GM12878 (cell line): ENCODE measurements at regions not wholly inside any gene's neighbourhood (a gene's known extent, or its start where the extent isn't known, plus 50 kb on each side); places are given as distances from the start of the nearest gene placed in this dataset.

ENCODE experiments used
- ATAC-seq: fragments of 200-7000 bp; cut with Tn5 transposase; 3 replicates; pipeline ENCODE4 v1.9.1; 2020; ENCODE audit warnings: mild to moderate bottlenecking, moderate library complexity
- BruUV-seq: library from RNA; stranded (reverse); fragments of 400-500 nt; replicated peaks from 2 replicates; lab custom pipeline; 2021; lab: Mats Ljungman, UMichigan
- CTCF ChIA-PET: fragments of 300-600 bp; sonication (Branson Sonifier 250); formaldehyde crosslinking; extraction: SDS; loops from one replicate; lab custom pipeline; 2021; ENCODE audit warnings: inconsistent platforms; lab: Yijun Ruan, JAX
- POLR2A ChIA-PET: fragments of 350-600 bp; formaldehyde crosslinking; extraction: SDS; loops from one replicate; lab custom pipeline; 2021; ENCODE audit warnings: inconsistent platforms; lab: Charles Lee
- RAD21 ChIA-PET: fragments of 300-600 bp; sonication (Branson Sonifier 250); formaldehyde crosslinking; loops from one replicate; lab custom pipeline; 2023; ENCODE audit warnings: antibody characterized with exemption; ENCODE audit not compliant: unreplicated experiment; lab: Charles Lee
- SMC1A ChIA-PET: fragments of 300-600 bp; sonication (Branson Sonifier 250); formaldehyde crosslinking; loops from one replicate; lab custom pipeline; 2023; ENCODE audit not compliant: unreplicated experiment, uncharacterized antibody; lab: Charles Lee
- DNase-seq: peaks from one replicate; pipeline ENCODE4 v3.0.0-alpha.2; 2011; ENCODE audit warnings: low read depth, low spot score
- FAIRE-seq: peaks from 3 replicates; lab custom pipeline; 2011; peaks lifted over from hg19 to GRCh38; lab: Jason Lieb, UNC
- H2AFZ ChIP-seq: 2 replicates; pipeline ENCODE4 v1.6.0; 2011; ENCODE audit warnings: low read depth, low read length, control low read depth; ENCODE audit not compliant: control insufficient read depth
- H3K27ac ChIP-seq: 2 replicates; pipeline ENCODE4 v1.5.1; 2011; ENCODE audit warnings: control low read depth; ENCODE audit not compliant: control insufficient read depth, insufficient read depth
- H3K27me3 ChIP-seq, 2 experiments: replicated peaks in 1 of 2; 2 replicates each; pipeline versions ENCODE4 v1.6.0 to v1.6.1; 2011; ENCODE audit warnings: low read length in 1 of 2; ENCODE audit not compliant: control insufficient read depth in 2 of 2, insufficient read depth in 2 of 2
- H3K36me3 ChIP-seq, 2 experiments: 2 replicates each; pipeline ENCODE4 v1.5.1; 2011; ENCODE audit warnings: low read length in 1 of 2; ENCODE audit not compliant: control insufficient read depth in 2 of 2, insufficient read depth in 2 of 2
- H3K4me1 ChIP-seq: 2 replicates; pipeline ENCODE4 v1.6.1; 2011; ENCODE audit warnings: mild to moderate bottlenecking, low read length, moderate library complexity, mixed read lengths; ENCODE audit not compliant: control insufficient read depth, insufficient read depth
- H3K4me2 ChIP-seq: 2 replicates; pipeline ENCODE4 v1.6.0; 2011; ENCODE audit warnings: control low read depth; ENCODE audit not compliant: control insufficient read depth, insufficient read depth
- H3K4me3 ChIP-seq: fragments of 200-600 bp; sonication (generic); 2 replicates; pipeline ENCODE4 v1.5.1; 2016
- H3K79me2 ChIP-seq: 2 replicates; pipeline ENCODE4 v1.6.0; 2011; ENCODE audit warnings: low read length; ENCODE audit not compliant: control insufficient read depth, insufficient read depth
- H3K9ac ChIP-seq: 2 replicates; pipeline ENCODE4 v1.8.0; 2011; ENCODE audit warnings: low read length, control low read depth, mixed read lengths; ENCODE audit not compliant: control insufficient read depth, insufficient read depth
- H3K9me3 ChIP-seq: replicated peaks from 3 replicates; pipeline ENCODE4 v1.5.1; 2011; ENCODE audit warnings: mild to moderate bottlenecking, low read length; ENCODE audit not compliant: control insufficient read depth, insufficient read depth
- H4K20me1 ChIP-seq: 2 replicates; pipeline ENCODE4 v1.6.0; 2011; ENCODE audit not compliant: control insufficient read depth, insufficient read depth
- ASH2L ChIP-seq: fragments of 300-600, 200-600 bp; sonication (generic); IDR thresholded peaks from 2 replicates; pipeline ENCODE4 v1.6.1; 2017; ENCODE audit warnings: low read depth, mild to moderate bottlenecking, borderline replicate concordance
- BHLHE40 ChIP-seq, 2 experiments: fragments of 450-650 bp in 1 of 2; IDR thresholded peaks; 2 replicates each; pipeline ENCODE4 v1.6.1; 2011 to 2017; ENCODE audit warnings: low read depth in 2 of 2, borderline replicate concordance in 1 of 2, improper control_type of control experiment in 1 of 2, low read length in 1 of 2, mild to moderate bottlenecking in 1 of 2
- CBX3 ChIP-seq: fragments of 200-600 bp; sonication (generic); IDR thresholded peaks from 2 replicates; pipeline ENCODE4 v1.6.1; 2016; ENCODE audit warnings: low read depth, borderline replicate concordance
- IKZF1 ChIP-seq: fragments of 450-650 bp; conservative IDR thresholded peaks from 2 replicates; pipeline ENCODE4 v1.6.1; 2017; ENCODE audit warnings: antibody characterized with exemption, mild to moderate bottlenecking
- LARP7 ChIP-seq: fragments of 450-650 bp; IDR thresholded peaks from 2 replicates; pipeline ENCODE4 v1.6.1; 2017; ENCODE audit warnings: mild to moderate bottlenecking
- MTA3 ChIP-seq: IDR thresholded peaks from 2 replicates; pipeline ENCODE4 v1.6.1; 2012; ENCODE audit warnings: low read length, inconsistent platforms, borderline replicate concordance
- NFXL1 ChIP-seq: fragments of 450-650 bp; IDR thresholded peaks from 2 replicates; pipeline ENCODE4 v1.6.1; 2017; ENCODE audit warnings: antibody characterized with exemption, mild to moderate bottlenecking, borderline replicate concordance
- NRF1 ChIP-seq: conservative IDR thresholded peaks from 2 replicates; pipeline ENCODE4 v1.6.1; 2011; ENCODE audit warnings: mild to moderate bottlenecking, low read depth, low read length, improper control_type of control experiment
- RCOR1 ChIP-seq: conservative IDR thresholded peaks from 2 replicates; pipeline ENCODE4 v1.6.1; 2012; ENCODE audit warnings: low read depth, low read length, improper control_type of control experiment
- RUNX3 ChIP-seq: IDR thresholded peaks from 2 replicates; pipeline ENCODE4 v1.6.1; 2012; ENCODE audit warnings: low read length, inconsistent platforms
- SMAD5 ChIP-seq: IDR thresholded peaks from 2 replicates; pipeline ENCODE4 v1.6.1; 2016; ENCODE audit warnings: antibody characterized with exemption, low read depth
- SREBF1 ChIP-seq: IDR thresholded peaks from 2 replicates; pipeline ENCODE4 v1.6.1; 2012; ENCODE audit warnings: mild to moderate bottlenecking, low read length
- ZNF217 ChIP-seq: fragments of 450-650 bp; IDR thresholded peaks from 2 replicates; pipeline ENCODE4 v1.6.1; 2017; ENCODE audit warnings: antibody characterized with exemption, mild to moderate bottlenecking
- WGBS: methylation state at CpG from one replicate; pipeline ENCODE4 v1.1.6; 2016; ENCODE audit warnings: low lambda C conversion rate; ENCODE audit not compliant: insufficient replicate concordance, insufficient coverage; ENCODE audit errors: missing lambda C conversion rate; 5-methylcytosine and 5-hydroxymethylcytosine counted together
- in situ Hi-C: fragments of 300-500 bp; cut with MboI; formaldehyde crosslinking; loops from 9 replicates; pipeline ENCODE4 v1.14.3; 2018; ENCODE audit warnings: mixed read lengths
- intact Hi-C: fragments of 100-400 bp; cut with micrococcal nuclease; formaldehyde crosslinking; loops from one replicate; pipeline ENCODE4 v1.14.2; 2022; ENCODE audit not compliant: unreplicated experiment
- TF ChIP-seq, protein P1 (sequence below): fragments of 450-650 bp; IDR thresholded peaks from 2 replicates; pipeline ENCODE4 v1.6.1; 2017; ENCODE audit warnings: mild to moderate bottlenecking
- TF ChIP-seq, protein P2 (sequence below): IDR thresholded peaks from 2 replicates; pipeline ENCODE4 v1.6.1; 2011; ENCODE audit warnings: mild to moderate bottlenecking, low read depth, low read length, moderate library complexity; ENCODE audit not compliant: insufficient replicate concordance
- TF ChIP-seq, protein P3 (sequence below): fragments of 150-350 bp; IDR thresholded peaks from 2 replicates; pipeline ENCODE4 v1.6.1; 2014; ENCODE audit warnings: mild to moderate bottlenecking, low read depth, low read length

DNA sequence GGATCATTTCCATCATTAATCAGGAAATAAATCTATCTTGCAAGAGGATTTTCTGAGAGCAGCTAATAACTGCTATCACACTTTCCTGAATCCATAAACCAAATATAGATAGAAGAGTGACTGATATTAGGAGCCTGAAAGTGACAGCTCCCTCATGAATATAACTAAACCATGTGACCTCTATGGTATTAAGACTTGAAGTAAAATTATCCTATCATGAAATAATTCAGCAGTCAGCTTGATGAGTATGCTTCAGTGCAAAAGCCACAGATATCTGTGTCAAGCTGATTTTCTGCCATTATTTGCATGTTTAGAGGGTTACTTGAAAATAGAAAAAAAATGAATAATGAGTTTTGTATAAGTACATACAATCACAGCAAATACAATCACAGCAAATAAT, 80.1 kb upstream of the PPP1R3A start:
- H3K27ac ChIP-seq: no peak overlapping the region
- TF ChIP-seq NFXL1 (no peak), IKZF1 (no peak), BHLHE40 (IDR thresholded peaks at IDR 0.05; ENCODE audit: borderline replicate concordance in 1 of 2, low read depth in 2 of 2, low read length in 1 of 2) (no peak), SREBF1 (no peak), CBX3 (no peak), NRF1 (no peak), ASH2L (no peak)
- FAIRE-seq (no peak), ATAC-seq (no peak), DNase-seq (no peak)
- POLR2A ChIA-PET: no interaction called here
- in situ Hi-C loops: no loop called here
- H3K27me3 ChIP-seq: no peaks in the 10 kb centered on the region
- no peaks in the 10 kb centered on the region for H3K9me3 ChIP-seq
- no TSS peak for BruUV-seq
- CTCF ChIA-PET: interaction anchor here (1.2 kb wide), 1 partner anchor 13 kb away, joined by 3 read pairs; no protein-coding TSS in a partner anchor
- intact Hi-C loops: no loop called here
- no peak overlapping the region for H3K4me3 ChIP-seq
- SMC1A ChIA-PET: no interaction called here
- H3K4me1 ChIP-seq: no peaks in the 10 kb centered on the region
- RAD21 ChIA-PET: no interaction called here
- no peaks in the 10 kb centered on the region for H4K20me1 ChIP-seq
- H3K4me2 ChIP-seq: no peak overlapping the region
- no peak overlapping the region for H2AFZ ChIP-seq
- no peak overlapping the region for H3K9ac ChIP-seq
- H3K79me2 ChIP-seq: no peaks in the 10 kb centered on the region
- H3K36me3 ChIP-seq: no peaks in the 10 kb centered on the region

DNA sequence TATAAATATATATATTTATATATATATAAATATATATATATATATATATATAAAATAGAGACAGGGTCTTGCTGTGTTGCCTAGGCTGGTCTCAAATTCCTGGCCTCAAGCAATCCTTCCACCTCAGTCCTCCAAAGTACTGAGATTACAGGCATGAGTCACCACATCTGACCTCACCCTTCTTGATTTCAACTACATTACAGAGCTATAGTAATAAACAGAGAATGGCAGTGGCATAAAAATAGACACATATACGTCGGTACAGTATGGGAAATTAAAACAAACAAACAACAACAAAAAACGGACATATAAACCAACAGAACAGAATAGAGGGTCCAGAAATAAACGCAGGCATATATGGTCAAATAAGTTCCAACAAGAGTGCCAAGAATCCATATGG, 77.6 kb upstream of the PPP1R3A start:
- WGBS: 12% methylated on average over 4 of the region's 4 CpGs
- intact Hi-C loops (no loop called here), in situ Hi-C loops (no loop called here)
- FAIRE-seq: no peak
- ChIA-PET RAD21 (no interaction called here), CTCF (no interaction called here), POLR2A (no interaction called here), SMC1A (no interaction called here)
- BruUV-seq: no TSS peak
- Histone ChIP-seq H3K79me2 (no peaks in the 10 kb centered on the region), H3K27ac (no peak overlapping the region), H3K9ac (no peak overlapping the region), H3K4me3 (no peak overlapping the region), H4K20me1 (no peaks in the 10 kb centered on the region), H3K4me2 (no peak overlapping the region), H3K27me3 (no peaks in the 10 kb centered on the region), H3K9me3 (no peaks in the 10 kb centered on the region), H3K36me3 (no peaks in the 10 kb centered on the region), H3K4me1 (no peaks in the 10 kb centered on the region), H2AFZ (no peak overlapping the region)
- no peak for DNase-seq
- ATAC-seq: no peak
- TF ChIP-seq ZNF217: no peak
- TF ChIP-seq, protein P1, sequence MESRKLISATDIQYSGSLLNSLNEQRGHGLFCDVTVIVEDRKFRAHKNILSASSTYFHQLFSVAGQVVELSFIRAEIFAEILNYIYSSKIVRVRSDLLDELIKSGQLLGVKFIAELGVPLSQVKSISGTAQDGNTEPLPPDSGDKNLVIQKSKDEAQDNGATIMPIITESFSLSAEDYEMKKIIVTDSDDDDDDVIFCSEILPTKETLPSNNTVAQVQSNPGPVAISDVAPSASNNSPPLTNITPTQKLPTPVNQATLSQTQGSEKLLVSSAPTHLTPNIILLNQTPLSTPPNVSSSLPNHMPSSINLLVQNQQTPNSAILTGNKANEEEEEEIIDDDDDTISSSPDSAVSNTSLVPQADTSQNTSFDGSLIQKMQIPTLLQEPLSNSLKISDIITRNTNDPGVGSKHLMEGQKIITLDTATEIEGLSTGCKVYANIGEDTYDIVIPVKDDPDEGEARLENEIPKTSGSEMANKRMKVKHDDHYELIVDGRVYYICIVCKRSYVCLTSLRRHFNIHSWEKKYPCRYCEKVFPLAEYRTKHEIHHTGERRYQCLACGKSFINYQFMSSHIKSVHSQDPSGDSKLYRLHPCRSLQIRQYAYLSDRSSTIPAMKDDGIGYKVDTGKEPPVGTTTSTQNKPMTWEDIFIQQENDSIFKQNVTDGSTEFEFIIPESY: no peak
- TF ChIP-seq SMAD5: no peak
- TF ChIP-seq, protein P2, sequence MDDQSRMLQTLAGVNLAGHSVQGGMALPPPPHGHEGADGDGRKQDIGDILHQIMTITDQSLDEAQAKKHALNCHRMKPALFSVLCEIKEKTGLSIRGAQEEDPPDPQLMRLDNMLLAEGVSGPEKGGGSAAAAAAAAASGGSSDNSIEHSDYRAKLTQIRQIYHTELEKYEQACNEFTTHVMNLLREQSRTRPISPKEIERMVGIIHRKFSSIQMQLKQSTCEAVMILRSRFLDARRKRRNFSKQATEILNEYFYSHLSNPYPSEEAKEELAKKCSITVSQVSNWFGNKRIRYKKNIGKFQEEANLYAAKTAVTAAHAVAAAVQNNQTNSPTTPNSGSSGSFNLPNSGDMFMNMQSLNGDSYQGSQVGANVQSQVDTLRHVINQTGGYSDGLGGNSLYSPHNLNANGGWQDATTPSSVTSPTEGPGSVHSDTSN: no peak
- no peak for TF ChIP-seq RCOR1
- no peak for TF ChIP-seq MTA3
- TF ChIP-seq, protein P3, sequence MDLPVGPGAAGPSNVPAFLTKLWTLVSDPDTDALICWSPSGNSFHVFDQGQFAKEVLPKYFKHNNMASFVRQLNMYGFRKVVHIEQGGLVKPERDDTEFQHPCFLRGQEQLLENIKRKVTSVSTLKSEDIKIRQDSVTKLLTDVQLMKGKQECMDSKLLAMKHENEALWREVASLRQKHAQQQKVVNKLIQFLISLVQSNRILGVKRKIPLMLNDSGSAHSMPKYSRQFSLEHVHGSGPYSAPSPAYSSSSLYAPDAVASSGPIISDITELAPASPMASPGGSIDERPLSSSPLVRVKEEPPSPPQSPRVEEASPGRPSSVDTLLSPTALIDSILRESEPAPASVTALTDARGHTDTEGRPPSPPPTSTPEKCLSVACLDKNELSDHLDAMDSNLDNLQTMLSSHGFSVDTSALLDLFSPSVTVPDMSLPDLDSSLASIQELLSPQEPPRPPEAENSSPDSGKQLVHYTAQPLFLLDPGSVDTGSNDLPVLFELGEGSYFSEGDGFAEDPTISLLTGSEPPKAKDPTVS: no peak
- no peak for TF ChIP-seq RUNX3
- TF ChIP-seq LARP7: no peak
